Fibroblast of peridontal ligament (primary cell): ENCODE measurements at regions not wholly inside any gene's neighbourhood (a gene's known extent, or its start where the extent isn't known, plus 50 kb on each side); places are given as distances from the start of the nearest gene placed in this dataset.
"Not testable (repeated sequence)": the region's sequence is repeated elsewhere in the genome, so short reads cannot be mapped to it uniquely, and the experiment has no call there.

Experiments used
- DNase-seq: peaks from one replicate; pipeline ENCODE4 v3.0.0-alpha.2; 2010; ENCODE audit errors: extremely low read depth

GRCh38 chr4:9702696-9703095 lies 78.7 kb upstream of the DRD5 start:
- not testable (repeated sequence) for DNase-seq

- no peak for DNase-seq
These were observed 78.0 kb upstream of the DRD5 start for GRCh38 chr4:9703391-9703790.

GRCh38 chr4:9704126-9704525 lies 77.3 kb upstream of the DRD5 start:
- DNase-seq: not testable (repeated sequence)

- no peak for DNase-seq
These were observed 76.7 kb upstream of the DRD5 start for GRCh38 chr4:9704551-9705332.

GRCh38 chr4:9707281-9707680 lies 74.2 kb upstream of the DRD5 start:
- DNase-seq: not testable (repeated sequence)

- DNase-seq: not testable (repeated sequence)
These were observed 73.5 kb upstream of the DRD5 start for GRCh38 chr4:9707936-9708335.

- no peak for DNase-seq
These were observed 71.7 kb upstream of the DRD5 start for GRCh38 chr4:9709724-9710123.

GRCh38 chr4:9715271-9715670 lies 66.2 kb upstream of the DRD5 start:
- not testable (repeated sequence) for DNase-seq

GRCh38 chr4:9716093-9716492 lies 65.3 kb upstream of the DRD5 start:
- DNase-seq: no peak

- not testable (repeated sequence) for DNase-seq
These were observed 63.0 kb upstream of the DRD5 start for GRCh38 chr4:9718246-9718939.

- not testable (repeated sequence) for DNase-seq
These were observed 59.3 kb upstream of the DRD5 start for GRCh38 chr4:9722131-9722530.
